ENCODE measurements at regions not wholly inside any gene's neighbourhood (a gene's known extent, or its start where the extent isn't known, plus 50 kb on each side); places are given as distances from the start of the nearest gene placed in this dataset.
A peak's percentile ranks its signal among the peaks of the same experiment; 100 is the strongest.

DNA sequence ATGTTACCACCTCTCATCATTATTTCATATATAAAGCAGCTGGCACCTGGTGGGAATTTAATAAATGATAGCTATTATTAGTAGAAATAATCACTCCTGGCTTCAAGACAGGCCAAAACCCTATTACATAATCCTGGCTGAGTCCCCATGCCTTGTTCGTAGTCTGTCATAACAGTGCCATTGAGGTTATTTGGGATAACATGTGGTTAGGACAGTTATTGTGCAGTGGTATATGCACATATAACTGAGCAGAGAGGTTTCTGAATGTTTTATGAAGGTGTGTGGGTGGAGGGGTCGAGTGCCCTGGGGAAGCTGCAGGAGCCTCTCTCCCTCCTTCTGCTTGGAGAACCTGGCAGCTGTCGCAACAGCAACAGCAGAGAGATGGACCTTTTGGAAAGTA is 162.4 kb upstream of the NABP1 start:
- Mint-ChIP-seq H3K4me1 (peaks cover 17% of the 10 kb centered on the region), H3K36me3 (ENCODE audit: low read depth) (no peaks in the 10 kb centered on the region), H3K27ac (no peak overlapping the region), H3K4me3 (no peak overlapping the region), H3K9me3 (no peaks in the 10 kb centered on the region), H3K27me3 (ENCODE audit: low read depth, poor library complexity) (peaks cover 2% of the 10 kb centered on the region)
- no peak for DNase-seq
- TF ChIP-seq, protein P1, sequence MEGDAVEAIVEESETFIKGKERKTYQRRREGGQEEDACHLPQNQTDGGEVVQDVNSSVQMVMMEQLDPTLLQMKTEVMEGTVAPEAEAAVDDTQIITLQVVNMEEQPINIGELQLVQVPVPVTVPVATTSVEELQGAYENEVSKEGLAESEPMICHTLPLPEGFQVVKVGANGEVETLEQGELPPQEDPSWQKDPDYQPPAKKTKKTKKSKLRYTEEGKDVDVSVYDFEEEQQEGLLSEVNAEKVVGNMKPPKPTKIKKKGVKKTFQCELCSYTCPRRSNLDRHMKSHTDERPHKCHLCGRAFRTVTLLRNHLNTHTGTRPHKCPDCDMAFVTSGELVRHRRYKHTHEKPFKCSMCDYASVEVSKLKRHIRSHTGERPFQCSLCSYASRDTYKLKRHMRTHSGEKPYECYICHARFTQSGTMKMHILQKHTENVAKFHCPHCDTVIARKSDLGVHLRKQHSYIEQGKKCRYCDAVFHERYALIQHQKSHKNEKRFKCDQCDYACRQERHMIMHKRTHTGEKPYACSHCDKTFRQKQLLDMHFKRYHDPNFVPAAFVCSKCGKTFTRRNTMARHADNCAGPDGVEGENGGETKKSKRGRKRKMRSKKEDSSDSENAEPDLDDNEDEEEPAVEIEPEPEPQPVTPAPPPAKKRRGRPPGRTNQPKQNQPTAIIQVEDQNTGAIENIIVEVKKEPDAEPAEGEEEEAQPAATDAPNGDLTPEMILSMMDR (IDR thresholded peaks at IDR 0.05): no peak

DNA sequence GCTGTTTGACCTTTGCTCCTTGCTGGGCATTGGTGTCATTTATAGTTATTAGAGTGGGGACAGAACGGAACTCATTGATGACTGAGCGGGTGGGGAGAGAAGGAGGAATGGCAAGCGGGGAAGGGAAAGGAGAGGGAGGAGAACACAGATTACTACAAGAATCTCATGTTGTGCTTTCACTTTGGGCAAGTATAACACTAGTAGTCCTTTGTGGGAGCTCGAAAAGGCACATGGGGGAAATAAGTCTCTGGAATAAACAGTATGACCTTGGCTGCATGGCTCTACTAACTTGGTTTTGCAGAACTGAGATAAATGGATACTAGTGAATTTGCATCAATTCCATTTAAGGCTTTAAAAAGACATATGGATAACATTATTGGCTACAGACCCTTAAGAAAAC is 161.7 kb upstream of the NABP1 start:
- TF ChIP-seq, protein P1 (IDR thresholded peaks at IDR 0.05): no peak
- Mint-ChIP-seq H3K4me1 (peaks cover 17% of the 10 kb centered on the region), H3K9me3 (no peaks in the 10 kb centered on the region), H3K27ac (no peak overlapping the region), H3K4me3 (no peak overlapping the region), H3K27me3 (ENCODE audit: low read depth, poor library complexity) (peaks cover 2% of the 10 kb centered on the region), H3K36me3 (ENCODE audit: low read depth) (no peaks in the 10 kb centered on the region)
- DNase-seq: no peak

DNA sequence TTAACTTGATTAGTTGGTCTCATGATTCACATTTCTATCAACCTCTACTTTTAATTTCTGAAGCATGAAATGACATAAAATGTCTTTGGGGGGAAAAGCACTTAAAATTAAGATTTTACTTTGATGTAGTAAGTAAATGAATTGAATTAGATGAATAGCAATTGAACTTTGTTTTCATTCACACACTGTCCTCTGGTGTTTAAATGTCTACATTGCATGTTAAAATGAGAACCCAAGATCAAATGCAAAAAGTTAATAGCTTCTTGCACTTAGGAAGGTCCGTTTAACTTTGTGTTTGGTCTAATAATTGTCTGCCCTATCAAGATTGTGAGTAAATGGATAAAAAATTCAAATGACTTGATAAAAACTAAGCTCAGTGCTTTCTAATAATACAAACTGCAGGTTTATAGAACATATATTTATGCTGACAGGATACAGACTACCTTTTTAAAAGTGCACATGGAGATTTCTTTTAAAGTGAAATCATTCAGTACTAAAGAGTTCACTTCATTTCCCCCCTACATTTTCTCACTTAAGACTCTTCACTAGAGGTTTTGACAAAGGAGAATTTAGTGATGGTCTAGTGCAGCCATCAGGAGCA is 156.2 kb upstream of the NABP1 start:
- Mint-ChIP-seq H3K27ac (no peak overlapping the region), H3K27me3 (ENCODE audit: low read depth, poor library complexity) (peaks cover 5% of the 10 kb centered on the region), H3K36me3 (ENCODE audit: low read depth) (no peaks in the 10 kb centered on the region), H3K4me1 (peaks cover 5% of the 10 kb centered on the region), H3K9me3 (no peaks in the 10 kb centered on the region), H3K4me3 (no peak overlapping the region)
- TF ChIP-seq, protein P1 (IDR thresholded peaks at IDR 0.05): peak; percentile 86
- DNase-seq: no peak

DNA sequence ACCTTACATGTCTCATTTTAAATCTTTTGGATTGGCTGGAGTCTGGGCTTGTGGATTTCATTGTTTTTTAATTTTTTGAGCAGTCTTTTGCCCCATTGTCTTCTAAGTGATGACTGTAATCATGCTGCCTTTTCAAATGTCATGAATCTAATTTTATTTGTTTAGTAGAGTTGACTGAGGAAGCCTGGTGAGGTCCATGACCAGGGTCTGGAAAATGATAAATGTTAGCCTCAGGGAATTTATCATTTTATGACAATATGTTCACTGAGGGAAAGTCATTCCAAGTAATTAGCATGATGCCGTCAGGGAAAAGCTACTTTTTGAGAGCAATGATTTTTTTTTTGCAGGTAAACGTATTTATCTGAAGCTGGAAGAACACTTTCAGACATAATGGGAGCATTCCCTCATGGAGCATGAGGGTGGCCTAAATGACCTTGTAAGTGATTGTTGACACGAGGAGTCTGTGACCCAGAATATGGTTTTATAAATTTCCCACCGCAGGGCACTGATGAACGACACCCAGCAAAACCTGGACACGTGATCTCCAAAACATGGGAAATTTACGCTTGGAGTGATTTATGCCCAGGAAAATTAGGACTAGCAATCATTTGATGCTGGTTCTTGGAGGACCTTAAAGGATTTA is 155.3 kb upstream of the NABP1 start:
- Mint-ChIP-seq H3K27me3 (ENCODE audit: low read depth, poor library complexity) (peaks cover 5% of the 10 kb centered on the region), H3K9me3 (no peaks in the 10 kb centered on the region), H3K27ac (no peak overlapping the region), H3K4me1 (peaks cover 5% of the 10 kb centered on the region), H3K36me3 (ENCODE audit: low read depth) (no peaks in the 10 kb centered on the region), H3K4me3 (no peak overlapping the region)
- TF ChIP-seq, protein P1 (IDR thresholded peaks at IDR 0.05): no peak
- DNase-seq: no peak

DNA sequence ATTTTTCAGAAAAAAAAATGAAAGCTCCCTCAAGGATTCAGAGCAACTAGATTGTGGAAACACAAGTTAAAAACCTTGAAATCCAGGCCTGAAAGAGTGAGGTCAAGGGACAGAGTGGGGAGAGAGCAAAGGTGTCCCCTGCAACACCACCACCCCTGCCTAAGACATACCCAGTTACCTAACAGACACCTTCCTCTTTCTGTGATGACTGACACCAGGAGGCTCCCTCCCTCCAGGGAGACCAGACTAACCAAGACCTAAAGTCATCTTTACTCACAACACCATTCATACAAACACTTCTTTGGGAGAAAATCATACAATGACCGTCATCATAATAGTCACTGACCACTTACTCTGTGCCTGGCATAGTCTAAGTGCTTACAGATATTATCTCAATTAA is 151.8 kb upstream of the NABP1 start:
- DNase-seq: no peak
- H3K27me3 Mint-ChIP-seq (ENCODE audit: low read depth, poor library complexity): peaks cover 5% of the 10 kb centered on the region
- TF ChIP-seq, protein P1 (IDR thresholded peaks at IDR 0.05): no peak
- H3K36me3 Mint-ChIP-seq (ENCODE audit: low read depth): no peaks in the 10 kb centered on the region
- no peak overlapping the region for H3K27ac Mint-ChIP-seq
- no peak overlapping the region for H3K4me3 Mint-ChIP-seq
- peaks cover 5% of the 10 kb centered on the region for H3K4me1 Mint-ChIP-seq
- H3K9me3 Mint-ChIP-seq: no peaks in the 10 kb centered on the region

DNA sequence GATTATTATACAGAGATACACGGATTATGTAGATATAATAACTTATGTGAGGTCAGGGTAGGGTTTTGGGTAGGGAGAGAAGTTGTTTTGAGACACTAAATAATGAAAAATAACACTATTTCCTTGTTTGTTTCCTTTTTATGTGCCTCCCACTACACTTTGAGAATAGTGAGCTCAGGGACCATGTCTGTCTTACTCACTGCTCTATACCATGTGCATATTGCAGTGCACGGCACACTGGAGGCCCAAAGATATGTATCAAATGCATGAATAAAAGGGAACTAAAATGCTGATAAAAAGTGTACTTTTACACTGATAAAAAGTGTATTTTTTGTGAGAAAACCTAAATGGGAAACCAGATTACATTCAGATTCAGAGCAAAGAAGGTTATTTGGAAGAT is 151.4 kb upstream of the NABP1 start:
- Mint-ChIP-seq H3K9me3 (no peaks in the 10 kb centered on the region), H3K27me3 (ENCODE audit: low read depth, poor library complexity) (peaks cover 6% of the 10 kb centered on the region), H3K27ac (no peak overlapping the region), H3K4me3 (no peak overlapping the region), H3K4me1 (peaks cover 5% of the 10 kb centered on the region), H3K36me3 (ENCODE audit: low read depth) (no peaks in the 10 kb centered on the region)
- TF ChIP-seq, protein P1 (IDR thresholded peaks at IDR 0.05): no peak
- DNase-seq: no peak

Data from nephron progenitor cell (in vitro differentiated cells).